ENCODE measurements at regions not wholly inside any gene's neighbourhood (a gene's known extent, or its start where the extent isn't known, plus 50 kb on each side); places are given as distances from the start of the nearest gene placed in this dataset.

DNA sequence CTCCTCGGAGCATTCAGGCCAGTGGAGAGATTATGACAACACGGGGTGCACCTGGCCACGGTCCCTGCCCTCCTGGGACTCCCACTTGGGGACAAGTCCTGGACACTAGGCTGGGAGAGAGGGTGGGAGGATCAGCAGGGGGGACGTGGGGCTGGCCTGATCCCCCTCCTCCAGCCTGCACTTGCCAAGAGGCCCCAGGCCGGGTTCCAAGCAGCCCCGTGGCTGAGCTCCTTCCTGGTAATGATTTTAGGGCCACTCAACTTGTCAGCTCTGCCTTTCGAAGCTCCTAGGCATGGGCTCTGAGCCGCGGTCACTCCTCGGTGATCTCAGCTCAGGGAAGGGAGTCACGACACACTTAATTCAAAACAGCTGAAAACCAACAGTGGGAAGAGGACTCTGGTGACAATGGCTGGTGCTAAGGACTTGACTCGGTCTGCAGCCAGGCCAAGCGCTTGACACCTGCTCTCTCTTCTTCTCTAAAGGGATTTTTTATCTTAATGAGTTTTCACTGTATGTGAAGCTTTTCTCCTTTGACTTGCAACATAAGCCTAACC, 161.7 kb downstream of the BMP7 start:
- no peak overlapping the region for H3K27ac ChIP-seq (replicated peaks in 1 of 4)
- intact Hi-C loops (cut with DNase I) = no loop called here

GRCh38 chr20:57106030-57106682, 160.3 kb downstream of the BMP7 start:
- Histone ChIP-seq H3K27ac (replicated peaks in 1 of 4) (no peak overlapping the region), H3K4me1 (peaks cover 0 to 12% (median 0%) of the 10 kb centered on the region in 4 donors), H3K9me3 (no peaks in the 10 kb centered on the region), H3K36me3 (no peaks in the 10 kb centered on the region), H3K27me3 (peaks cover 0 to 19% (median 0%) of the 10 kb centered on the region in 4 donors), H3K4me3 (no peak overlapping the region)
- TF ChIP-seq, protein P1, sequence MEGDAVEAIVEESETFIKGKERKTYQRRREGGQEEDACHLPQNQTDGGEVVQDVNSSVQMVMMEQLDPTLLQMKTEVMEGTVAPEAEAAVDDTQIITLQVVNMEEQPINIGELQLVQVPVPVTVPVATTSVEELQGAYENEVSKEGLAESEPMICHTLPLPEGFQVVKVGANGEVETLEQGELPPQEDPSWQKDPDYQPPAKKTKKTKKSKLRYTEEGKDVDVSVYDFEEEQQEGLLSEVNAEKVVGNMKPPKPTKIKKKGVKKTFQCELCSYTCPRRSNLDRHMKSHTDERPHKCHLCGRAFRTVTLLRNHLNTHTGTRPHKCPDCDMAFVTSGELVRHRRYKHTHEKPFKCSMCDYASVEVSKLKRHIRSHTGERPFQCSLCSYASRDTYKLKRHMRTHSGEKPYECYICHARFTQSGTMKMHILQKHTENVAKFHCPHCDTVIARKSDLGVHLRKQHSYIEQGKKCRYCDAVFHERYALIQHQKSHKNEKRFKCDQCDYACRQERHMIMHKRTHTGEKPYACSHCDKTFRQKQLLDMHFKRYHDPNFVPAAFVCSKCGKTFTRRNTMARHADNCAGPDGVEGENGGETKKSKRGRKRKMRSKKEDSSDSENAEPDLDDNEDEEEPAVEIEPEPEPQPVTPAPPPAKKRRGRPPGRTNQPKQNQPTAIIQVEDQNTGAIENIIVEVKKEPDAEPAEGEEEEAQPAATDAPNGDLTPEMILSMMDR (IDR thresholded peaks at IDR 0.05) = no peak
- TF ChIP-seq POLR2AphosphoS5 (IDR thresholded peaks at IDR 0.05) (no peak), POLR2A (IDR thresholded peaks at IDR 0.05; ENCODE audit: low read depth) (no peak), EP300 (IDR thresholded peaks at IDR 0.05) (no peak)
- no peak for DNase-seq (ENCODE audit: extremely low spot score)
- WGBS = 81% methylated on average over 12 of the region's 12 CpGs
- intact Hi-C loops (cut with DNase I) = no loop called here

More for the DNA sequence above, 161.7 kb downstream of the BMP7 start:
- TF ChIP-seq EP300 (IDR thresholded peaks at IDR 0.05) (no peak), POLR2A (IDR thresholded peaks at IDR 0.05; ENCODE audit: low read depth) (no peak), POLR2AphosphoS5 (IDR thresholded peaks at IDR 0.05) (no peak)
- TF ChIP-seq, protein P1 (IDR thresholded peaks at IDR 0.05) = no peak
- Histone ChIP-seq H3K4me1 (peaks cover 0 to 10% (median 0%) of the 10 kb centered on the region in 4 donors), H3K27me3 (peaks cover 0 to 28% (median 0%) of the 10 kb centered on the region in 4 donors), H3K4me3 (no peak overlapping the region), H3K9me3 (no peaks in the 10 kb centered on the region), H3K36me3 (no peaks in the 10 kb centered on the region)
- DNase-seq (ENCODE audit: extremely low spot score) = no peak
- 66% methylated on average over 11 of the region's 13 CpGs for WGBS

- TF ChIP-seq EP300 (IDR thresholded peaks at IDR 0.05) (no peak), POLR2AphosphoS5 (IDR thresholded peaks at IDR 0.05) (no peak), POLR2A (IDR thresholded peaks at IDR 0.05; ENCODE audit: low read depth) (no peak)
- TF ChIP-seq, protein P1 (IDR thresholded peaks at IDR 0.05) = no peak
- H3K27me3 ChIP-seq = peaks cover 0 to 19% (median 0%) of the 10 kb centered on the region in 4 donors
- WGBS = 57% methylated on average over 4 of the region's 4 CpGs
- H3K9me3 ChIP-seq = no peaks in the 10 kb centered on the region
- no peak for DNase-seq (ENCODE audit: extremely low spot score)
- no peak overlapping the region for H3K27ac ChIP-seq (replicated peaks in 1 of 4)
- intact Hi-C loops (cut with DNase I) = no loop called here
- H3K4me3 ChIP-seq = no peak overlapping the region
- H3K36me3 ChIP-seq = no peaks in the 10 kb centered on the region
- peaks cover 0 to 12% (median 0%) of the 10 kb centered on the region in 4 donors for H3K4me1 ChIP-seq
Measured at GRCh38 chr20:57106692-57107091, 159.7 kb downstream of the BMP7 start.

- H3K27me3 ChIP-seq = peaks cover 0 to 16% (median 0%) of the 10 kb centered on the region in 4 donors
- intact Hi-C loops (cut with DNase I) = no loop called here
Measured at GRCh38 chr20:57107208-57107607, 159.2 kb downstream of the BMP7 start.

DNA sequence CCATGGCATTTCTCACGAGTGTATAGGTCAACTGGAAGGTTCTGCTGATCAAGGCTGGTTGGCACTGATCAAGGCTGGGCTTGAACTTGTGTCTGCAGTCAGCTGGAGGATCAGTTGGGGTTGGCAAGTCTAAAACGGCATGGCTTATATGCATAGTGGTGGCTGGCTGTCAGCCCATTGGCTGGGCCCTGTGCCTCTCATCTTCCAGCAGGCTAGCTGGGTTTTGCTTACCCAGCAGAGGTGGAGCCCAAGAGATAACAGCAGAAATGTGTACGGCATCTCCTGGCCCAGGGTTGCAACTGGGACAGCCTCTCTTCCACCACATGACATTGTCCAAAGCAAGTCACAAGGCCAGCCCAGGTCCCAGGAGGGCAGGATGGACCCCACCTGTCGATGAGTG, 158.2 kb downstream of the BMP7 start:
- DNase-seq (ENCODE audit: extremely low spot score) = no peak
- H3K36me3 ChIP-seq = no peaks in the 10 kb centered on the region
- H3K4me1 ChIP-seq = peaks cover 0 to 12% (median 0%) of the 10 kb centered on the region in 4 donors
- no peak overlapping the region for H3K4me3 ChIP-seq
- WGBS = 86% methylated on average over 2 of the region's 4 CpGs
- intact Hi-C loops (cut with DNase I) = no loop called here
- no peaks in the 10 kb centered on the region for H3K9me3 ChIP-seq
- TF ChIP-seq POLR2AphosphoS5 (IDR thresholded peaks at IDR 0.05) (no peak), EP300 (IDR thresholded peaks at IDR 0.05) (no peak), POLR2A (IDR thresholded peaks at IDR 0.05; ENCODE audit: low read depth) (no peak)
- TF ChIP-seq, protein P1 (IDR thresholded peaks at IDR 0.05) = no peak
- H3K27me3 ChIP-seq = peaks cover 0 to 10% (median 0%) of the 10 kb centered on the region in 4 donors
- no peak overlapping the region for H3K27ac ChIP-seq (replicated peaks in 1 of 4)

More at GRCh38 chr20:57107208-57107607, 159.2 kb downstream of the BMP7 start:
- Histone ChIP-seq H3K4me1 (peaks cover 0 to 12% (median 0%) of the 10 kb centered on the region in 4 donors), H3K9me3 (no peaks in the 10 kb centered on the region), H3K36me3 (no peaks in the 10 kb centered on the region), H3K27ac (replicated peaks in 1 of 4) (no peak overlapping the region), H3K4me3 (no peak overlapping the region)
- TF ChIP-seq EP300 (IDR thresholded peaks at IDR 0.05) = no peak
- 82% methylated on average over 13 of the region's 13 CpGs for WGBS
- no peak for DNase-seq (ENCODE audit: extremely low spot score)

Data from esophagus muscularis mucosa (tissue), 4 donors.